Hematopoietic multipotent progenitor cell (in vitro differentiated cells): ENCODE measurements at regions not wholly inside any gene's neighbourhood (a gene's known extent, or its start where the extent isn't known, plus 50 kb on each side); places are given as distances from the start of the nearest gene placed in this dataset.
A peak's percentile ranks its signal among the peaks of the same experiment; 100 is the strongest.

Experiments used
- DNase-seq, 3 donors: peaks; one replicate each; pipeline ENCODE4 v3.0.0-alpha.2; 2011 to 2015; ENCODE audit warnings: low read depth in 2 of 3, low spot score in 2 of 3

DNA sequence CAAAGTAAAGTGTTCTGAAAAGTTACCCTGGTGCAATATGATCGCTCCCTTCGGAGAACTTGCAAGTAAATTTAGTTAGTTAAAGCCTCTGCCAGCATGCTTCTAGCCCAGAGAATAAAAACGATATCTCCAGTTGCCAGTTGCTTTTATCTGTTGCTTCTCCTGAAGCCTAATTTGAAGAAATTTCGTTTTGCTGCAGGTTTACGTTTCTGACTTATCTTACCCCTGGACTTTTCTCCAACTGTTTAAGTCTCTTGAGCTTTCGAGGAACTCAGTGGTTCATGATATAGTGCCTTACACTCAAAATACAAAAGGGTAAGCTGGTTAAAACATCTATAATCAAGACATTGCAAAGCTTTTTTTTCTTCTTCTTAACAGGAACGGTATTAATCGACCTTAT is 131.1 kb downstream of the FAM161A start:
- DNase-seq = no peak

DNA sequence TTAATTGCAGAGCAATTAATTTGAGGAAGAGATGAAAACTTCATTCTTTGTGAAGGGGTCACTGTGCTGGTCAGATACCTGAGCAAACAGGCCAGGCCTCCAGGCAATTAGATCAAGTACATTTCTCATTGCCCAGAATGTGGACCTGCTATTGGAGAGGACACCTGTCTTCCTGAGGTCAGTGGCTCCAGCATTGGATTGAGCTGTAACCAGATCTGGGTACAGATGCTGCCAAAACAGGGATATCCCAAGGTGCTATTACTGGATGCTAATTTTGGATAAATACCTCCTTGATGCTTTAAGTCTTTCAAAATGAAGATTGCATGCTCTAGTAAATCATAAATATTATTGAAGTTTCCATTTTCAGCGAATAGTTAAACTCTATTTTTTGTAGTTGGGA is 131.5 kb downstream of the FAM161A start:
- DNase-seq = no peak

DNA sequence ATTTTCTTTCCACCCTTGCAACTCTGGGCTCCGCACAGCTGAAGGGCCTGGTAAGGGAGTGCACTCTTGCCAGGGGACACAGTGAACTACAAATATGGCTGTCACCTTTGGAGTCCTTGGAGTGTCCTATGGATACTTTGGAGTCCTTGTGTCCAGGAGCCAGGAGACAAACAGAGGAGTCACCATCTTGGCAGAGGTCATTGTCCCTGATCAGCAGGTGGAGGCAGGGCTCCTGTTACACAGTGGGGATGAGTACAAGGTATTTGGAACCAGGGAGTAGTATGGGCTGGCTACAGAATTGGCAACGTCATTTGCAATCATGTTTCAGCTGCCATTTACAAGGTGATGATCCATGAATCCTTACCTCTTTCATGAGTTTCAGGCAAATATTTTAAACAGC is 132.5 kb downstream of the FAM161A start:
- no peak for DNase-seq

DNA sequence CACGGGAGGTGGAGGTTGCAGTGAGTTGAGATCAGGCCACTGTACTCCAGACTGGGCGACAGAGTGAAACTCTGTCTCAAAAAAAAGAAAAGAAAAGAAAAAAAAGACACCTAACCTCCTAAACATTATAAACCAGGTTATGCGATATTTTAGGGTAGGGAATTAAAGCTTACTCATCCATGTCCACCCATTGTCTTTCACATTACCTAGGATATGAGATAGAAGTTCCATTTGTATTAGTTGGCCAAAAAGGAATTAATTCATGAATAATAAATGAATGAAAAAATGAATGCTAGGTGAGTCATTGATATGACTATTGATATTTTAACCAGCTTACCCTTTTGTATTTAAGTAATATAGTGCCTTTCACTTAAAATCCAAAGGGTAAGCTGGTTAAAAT is 132.9 kb downstream of the FAM161A start:
- no peak for DNase-seq

DNA sequence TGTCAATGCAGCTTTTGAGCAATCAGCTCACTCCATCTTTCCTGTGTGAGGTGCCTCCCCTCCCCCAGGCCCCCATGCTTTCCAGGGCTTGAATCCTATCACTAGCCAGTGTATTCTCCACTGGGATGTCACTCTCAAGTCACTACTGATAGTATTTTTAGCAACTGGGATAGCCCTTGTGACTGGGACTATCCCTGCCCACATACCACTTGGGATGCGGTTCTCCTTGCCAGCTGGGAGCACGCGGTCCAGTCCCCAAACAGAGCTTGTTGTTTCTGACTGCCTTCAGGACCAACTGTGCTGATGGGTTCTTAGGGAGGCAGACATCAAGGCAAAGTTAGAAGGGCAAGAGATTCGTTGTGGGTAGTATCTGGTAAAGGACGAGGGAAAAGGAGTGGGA is 134.9 kb downstream of the FAM161A start:
- no peak for DNase-seq

DNA sequence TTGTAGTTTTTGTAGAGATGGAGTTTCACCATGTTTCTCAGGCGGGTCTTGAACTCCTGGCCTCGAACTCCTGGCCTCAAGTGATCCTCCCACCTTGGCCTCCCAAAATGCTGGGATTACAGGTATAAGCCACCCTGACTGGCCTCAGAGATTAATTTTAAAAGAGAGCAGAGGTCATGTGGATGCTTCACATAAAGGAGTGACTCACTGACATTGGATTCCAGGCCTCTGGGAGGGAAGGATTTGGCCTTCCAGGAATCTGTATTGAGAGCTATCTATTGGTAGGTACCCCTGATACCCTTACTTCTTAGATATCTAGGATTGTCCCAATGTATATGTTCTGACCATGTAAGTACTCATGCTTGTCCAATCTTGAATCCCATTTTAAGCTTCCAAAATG is 138.4 kb downstream of the FAM161A start:
- DNase-seq = no peak

DNA sequence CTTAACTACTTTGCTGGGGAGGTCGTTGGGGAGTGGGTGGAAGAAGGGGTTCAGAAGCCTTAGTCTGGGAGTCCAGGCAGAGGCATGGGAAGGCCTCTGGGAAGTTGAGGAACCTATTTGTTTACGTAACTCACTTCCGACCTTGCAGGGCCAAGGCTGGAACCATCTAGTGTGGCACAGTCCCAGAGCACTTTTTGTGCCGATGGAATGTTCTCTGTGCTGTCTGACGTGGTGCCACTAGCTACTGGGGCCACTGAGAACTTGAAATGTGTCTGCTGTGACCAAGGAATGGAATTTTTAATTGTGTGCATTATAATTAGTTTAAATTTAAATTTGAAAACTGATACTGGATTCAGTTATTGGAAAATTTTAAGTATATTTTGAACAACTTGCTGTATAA is 139.7 kb downstream of the FAM161A start:
- no peak for DNase-seq

DNA sequence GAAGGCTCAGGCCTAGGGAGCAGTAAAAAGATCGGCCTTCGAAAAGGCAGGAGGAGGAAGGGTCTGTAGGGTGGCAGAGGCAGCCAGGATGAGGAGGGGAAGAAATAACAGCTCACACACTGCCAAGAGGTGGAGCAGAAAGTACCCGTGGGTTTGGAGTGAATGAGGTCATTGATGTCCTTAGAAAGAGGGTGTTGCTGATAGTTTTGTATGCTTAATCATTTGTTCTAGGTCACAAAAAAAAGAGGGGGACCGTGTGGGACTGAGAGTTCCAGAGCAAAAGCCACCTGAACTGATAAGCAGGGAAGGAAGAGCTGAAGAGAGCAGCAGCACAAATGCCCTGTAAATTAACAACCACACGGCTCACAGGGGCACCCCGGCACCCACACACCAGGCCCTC is 140.4 kb downstream of the FAM161A start:
- DNase-seq = no peak

DNA sequence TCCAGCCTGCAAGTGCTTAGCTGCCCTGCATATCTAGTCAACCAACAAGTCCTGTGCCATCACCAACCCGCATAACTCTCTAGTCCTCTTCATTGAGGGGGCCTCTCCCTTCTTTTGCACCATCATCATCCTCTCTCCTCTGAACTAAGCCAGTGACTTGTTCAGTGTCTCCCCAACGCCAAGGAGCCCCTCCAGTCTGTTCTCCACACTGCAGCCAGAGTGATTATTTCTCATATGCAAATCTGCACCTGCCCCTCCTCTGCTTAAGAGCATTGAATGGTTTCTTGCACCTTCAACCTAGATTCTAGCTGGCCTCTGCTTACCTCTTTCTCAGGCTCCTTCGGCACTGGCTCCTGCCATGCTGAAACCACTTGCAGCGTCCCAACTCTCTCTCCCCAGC is 141.8 kb downstream of the FAM161A start:
- DNase-seq = no peak

DNA sequence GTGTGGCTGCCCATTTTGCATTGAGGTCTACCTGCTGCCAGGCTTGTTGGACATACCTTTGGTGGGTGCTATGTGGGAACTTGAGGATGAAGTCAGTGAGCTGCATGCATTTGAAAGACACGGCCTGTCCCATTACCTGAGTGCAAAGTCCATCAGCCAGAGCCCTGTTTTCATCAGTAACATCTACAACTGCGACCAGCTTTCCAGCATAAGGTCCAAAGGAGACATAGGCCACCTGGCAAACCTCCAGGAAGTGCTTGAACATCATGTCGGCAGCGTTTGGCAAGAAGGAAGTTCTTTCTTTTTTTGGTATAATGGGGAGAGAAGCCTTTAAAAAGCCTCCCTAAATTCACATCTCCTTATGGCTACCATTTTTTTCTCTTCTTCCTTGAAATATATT is 143.1 kb downstream of the FAM161A start:
- DNase-seq = no peak

DNA sequence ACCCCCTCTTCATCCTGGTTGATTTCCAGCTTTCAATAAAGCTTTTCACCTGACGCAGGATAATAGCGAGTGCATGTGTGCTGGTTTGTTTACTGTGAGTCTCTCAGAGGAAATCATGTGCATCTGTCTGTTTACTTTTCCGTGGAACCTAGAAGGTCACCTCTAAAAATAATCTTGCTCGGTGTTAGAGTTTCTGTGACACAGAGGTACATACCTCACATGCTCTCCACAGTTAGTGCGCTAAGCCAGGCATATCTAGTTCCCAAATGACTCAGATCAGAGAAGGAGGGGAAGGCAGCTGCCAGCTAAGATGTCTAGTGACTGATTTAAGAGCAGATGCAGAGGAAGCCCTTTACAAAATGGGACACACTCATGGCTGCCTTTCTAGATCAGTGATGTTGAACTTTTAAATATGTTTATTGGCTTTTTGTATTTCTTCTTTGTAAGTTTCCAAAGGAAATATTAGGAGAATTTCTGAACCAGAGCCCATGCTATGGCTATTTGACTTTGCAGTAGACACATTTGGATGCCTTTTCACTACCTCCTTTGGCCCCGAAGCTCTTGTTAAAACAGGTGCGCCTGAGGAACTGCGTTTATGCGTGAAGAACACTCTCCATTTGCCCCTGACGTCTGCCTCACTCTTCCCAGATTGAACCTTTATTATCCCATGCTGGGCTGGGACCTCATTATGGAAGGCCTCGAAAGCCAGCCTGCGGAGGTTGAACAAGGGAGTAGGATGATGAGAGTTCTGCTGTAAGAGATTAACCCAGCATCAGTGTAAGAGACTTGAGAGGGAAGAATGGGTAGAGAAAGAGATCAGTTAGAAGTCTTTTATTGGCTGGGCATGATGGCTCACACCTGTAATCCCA is 145.6 kb downstream of the FAM161A start:
- DNase-seq = peak in 1 of 3 donors; percentile 19

DNA sequence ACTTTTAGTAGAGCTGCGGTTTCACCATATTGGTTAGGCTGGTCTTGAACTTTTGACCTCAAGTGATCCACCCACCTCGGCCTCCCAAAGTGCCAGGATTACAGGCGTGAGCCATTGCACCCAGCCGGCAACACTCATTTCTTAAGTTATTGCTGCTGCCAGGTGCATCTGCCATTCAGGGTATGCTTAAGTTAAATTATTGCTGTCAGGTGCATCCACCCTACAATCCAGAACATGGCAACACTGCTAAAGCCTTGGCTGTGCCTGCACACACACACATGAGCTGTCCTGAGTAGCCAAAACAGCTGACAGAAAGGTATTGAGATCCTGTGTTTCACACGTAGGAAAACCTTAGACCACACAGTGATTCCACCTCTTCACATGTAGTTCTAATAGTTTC is 148.2 kb downstream of the FAM161A start:
- DNase-seq = no peak

DNA sequence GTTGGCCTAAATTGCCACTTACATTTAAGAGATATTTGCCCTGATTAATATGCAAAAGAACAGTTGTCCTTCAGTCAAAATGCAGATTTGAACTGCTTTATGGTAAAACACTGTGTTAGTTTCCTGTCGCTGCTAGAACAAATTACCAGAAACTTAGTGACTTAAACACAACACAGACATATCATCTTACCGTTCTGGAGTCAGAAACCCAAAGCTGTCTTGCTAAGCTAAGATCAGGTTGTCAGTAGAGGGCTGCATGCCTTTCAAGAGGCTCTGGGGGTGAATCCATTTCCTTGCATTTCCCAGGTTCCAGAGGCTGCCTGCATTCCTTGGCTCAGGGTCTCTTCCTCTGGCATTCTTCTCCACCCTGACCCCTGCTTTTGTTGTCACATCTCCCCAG is 149.5 kb downstream of the FAM161A start:
- DNase-seq = no peak

DNA sequence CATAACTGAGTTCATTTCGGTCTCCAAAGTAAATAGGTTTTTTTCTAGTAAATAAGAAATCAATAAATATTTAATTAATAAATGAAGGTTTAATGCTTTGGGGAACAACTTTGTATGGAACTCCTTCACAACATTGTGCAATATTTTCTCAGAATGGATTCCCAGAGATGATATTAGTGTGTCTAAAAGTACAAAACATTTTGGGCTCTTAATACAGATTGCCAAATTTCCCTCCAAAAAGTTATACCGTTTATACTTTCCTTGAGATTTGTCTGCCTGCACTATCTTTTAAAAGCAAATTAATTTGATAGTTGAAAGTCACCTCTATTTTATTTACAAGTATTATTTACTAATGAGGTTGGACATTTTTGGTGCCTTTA is 151.8 kb downstream of the FAM161A start:
- DNase-seq = no peak

DNA sequence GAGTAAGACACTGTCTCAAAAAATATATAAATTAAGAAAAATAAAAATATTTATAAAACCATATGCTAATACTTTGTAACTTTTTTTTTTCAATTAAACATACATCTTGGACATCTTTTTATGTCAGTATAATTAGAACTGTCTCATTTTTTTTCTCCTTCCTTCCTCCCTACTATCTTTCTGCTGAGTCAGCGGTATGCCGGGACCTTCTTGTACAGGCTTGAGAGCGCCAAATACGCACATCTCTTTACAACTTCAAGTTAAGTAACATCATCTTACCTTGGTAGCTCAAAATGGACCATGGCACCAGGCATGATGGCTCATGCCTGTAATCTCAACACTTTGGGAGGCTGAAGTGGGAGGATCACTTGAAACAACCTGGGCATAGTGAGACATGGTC is 153.4 kb downstream of the FAM161A start:
- peak in 1 of 3 donors; percentile 41 for DNase-seq

DNA sequence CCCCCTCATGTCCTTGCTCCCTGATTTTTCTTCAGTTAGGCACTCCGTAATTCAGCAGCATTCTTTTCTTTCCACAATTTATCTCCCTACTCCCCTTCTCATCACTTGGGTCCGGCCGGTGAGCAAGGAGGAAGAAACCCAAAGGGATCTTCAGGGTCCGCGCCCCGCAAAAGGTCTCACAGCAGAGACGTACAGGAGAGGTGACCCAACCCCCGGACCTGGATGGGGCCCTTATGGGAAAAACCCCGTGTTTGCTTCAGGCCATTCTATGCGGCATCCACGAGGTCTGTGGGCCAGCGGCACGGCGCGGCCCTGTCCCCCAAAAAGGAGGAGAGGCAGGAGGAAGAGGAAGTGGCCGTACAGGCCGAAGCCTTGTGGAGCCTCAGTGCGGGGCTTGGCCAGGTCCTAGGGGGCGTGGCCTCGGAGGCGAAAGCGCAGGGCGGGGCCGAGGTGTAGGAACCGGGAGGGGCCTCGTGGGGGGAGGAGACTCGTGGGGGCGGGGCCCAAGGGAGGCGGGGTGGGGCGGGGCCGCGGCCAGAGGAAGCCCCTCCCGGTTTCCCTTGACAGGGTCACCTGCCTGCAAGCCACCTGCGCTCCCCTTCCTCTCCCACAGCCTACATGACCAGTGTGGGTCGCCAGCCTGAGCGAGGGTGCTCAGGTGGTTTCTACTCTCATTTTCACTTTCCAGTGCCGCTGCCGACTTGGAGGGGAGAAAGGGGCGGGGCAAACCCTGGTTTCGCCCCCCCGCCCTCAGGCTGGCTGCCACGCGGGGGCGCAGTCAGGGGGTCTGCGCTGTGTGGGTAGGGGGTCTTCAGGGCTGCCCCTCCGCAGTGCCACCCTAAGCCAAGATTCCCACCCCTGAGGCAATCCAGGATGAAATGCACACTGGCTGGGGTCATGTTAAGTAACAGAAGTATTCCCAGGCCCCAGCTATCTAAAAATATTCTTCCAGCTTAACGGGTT is 156.4 kb upstream of the XPO1 start:
- peak; percentile 66 to 91 (median 87) for DNase-seq

DNA sequence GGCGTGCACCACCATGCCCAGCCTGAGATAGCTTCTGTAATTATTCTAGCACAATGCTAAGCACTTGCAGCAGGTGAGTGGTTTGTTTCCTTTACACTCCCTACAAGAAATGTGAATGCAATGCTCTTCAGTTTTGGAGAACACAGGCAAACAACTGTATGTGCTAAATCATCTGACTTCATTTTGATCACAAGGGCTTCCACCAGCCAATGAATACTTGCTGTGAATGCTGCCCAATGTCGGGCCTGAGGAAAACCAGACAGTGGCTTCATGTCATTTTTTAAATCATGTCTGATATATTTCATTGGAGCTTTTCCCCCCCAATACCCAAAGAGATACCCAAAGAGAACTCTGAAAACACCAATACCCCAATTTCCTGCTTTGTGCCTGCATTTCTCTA is 155.6 kb upstream of the XPO1 start:
- peak in 1 of 3 donors; percentile 29 for DNase-seq

DNA sequence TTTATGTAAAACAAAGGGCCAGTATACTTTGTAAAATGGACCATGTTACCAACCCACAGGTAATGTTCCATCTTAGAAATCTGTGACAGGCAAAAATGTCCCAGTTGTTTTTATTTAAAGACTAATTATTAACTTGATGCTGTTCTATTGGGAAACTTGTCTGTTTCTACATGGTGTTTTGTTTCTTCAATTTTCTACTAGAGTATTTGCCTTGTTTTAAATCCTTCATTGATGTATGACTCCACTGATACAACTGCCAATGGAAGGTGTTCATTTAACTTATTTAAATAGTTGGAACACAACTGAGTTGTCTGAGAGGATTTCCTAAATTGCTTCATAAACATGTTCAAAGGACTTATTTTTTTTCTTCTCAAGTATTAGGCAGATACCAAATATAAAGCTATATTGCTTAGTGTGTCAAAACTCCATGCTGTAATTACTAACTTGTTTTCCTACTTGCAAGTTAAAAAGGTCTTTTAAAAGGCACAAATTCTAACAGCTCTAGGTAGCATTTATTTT is 152.0 kb upstream of the XPO1 start:
- DNase-seq = no peak

DNA sequence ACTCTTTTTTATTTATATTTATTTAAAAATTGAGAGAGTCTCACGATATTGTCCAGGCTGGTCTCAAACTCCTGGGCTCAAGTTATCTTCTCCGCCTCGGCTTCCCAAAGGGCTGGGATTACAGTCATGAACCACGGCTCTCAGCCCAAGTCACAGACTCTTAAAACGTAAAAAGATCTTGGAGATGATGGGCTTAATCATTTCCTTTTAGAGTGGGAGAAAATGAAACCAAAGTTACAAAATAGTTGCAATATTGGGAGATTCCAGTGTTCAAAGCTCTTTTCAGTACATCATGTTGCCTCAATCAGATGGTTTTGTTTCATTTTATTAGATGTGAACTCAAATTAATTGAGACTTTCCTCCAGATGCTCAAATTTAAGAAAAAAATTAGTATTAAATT is 151.4 kb upstream of the XPO1 start:
- no peak for DNase-seq

DNA sequence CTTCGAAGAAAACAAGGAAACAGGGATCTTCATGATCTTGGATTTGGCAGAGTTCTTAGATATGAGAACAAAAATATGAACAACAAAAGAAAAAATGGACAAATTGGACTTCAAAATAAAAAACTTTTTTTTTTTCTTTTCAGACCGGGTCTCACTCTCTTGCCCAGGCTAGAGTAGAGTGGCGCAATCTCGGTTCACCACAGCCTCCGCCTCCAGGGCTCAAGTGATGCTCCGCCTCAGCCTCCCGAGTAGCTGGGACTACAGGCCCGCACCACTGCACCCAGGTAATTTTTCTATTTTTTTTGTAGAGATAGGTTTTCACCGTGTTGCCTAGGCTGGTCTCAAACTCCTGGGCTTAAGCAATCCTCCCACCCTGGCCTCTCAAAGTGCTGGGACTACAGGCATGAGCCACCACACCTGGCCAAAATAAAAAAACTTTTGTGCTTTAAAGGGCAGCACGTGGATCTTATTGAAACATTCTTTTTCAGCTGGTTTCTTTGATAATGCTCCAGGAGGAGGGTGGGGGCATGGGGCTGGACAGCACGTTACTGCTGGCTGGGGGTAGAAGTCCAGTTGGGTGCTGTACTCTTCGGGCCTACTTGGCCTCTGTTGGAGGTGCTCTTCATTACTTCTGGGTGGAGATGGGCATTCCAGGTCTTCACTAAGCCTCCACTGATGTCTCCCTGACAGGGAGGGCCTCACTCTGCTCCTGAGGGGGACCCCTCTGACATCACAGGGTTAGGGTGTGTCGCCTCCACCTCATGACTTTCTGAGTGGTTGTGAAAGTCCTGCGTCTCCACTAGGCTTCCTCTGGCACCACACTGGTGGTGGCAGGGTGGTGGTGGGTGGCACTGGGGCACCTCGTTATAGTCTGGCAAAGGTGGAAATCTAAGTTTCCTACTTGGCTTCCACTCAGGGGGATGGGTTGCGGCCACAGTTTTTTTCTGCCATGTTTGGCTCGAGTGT is 150.5 kb upstream of the XPO1 start:
- DNase-seq = no peak
